ENCODE measurements at regions not wholly inside any gene's neighbourhood (a gene's known extent, or its start where the extent isn't known, plus 50 kb on each side); places are given as distances from the start of the nearest gene placed in this dataset.
"Not testable (repeated sequence)": the region's sequence is repeated elsewhere in the genome, so short reads cannot be mapped to it uniquely, and the experiment has no call there.

GRCh38 chr7:81014266-81014665 is 95.4 kb upstream of the SEMA3C start:
- no peak for DNase-seq (ENCODE audit: low read depth in 4 of 4, low spot score in 3 of 4)

- no peak for DNase-seq (ENCODE audit: low read depth in 4 of 4, low spot score in 3 of 4)
Observed at GRCh38 chr7:81013083-81013817, 94.4 kb upstream of the SEMA3C start.

GRCh38 chr7:81008901-81009300 is 90.0 kb upstream of the SEMA3C start:
- no peak for DNase-seq (ENCODE audit: low read depth in 4 of 4, low spot score in 3 of 4)

GRCh38 chr7:81007051-81007450 is 88.2 kb upstream of the SEMA3C start:
- no peak for DNase-seq (ENCODE audit: low read depth in 4 of 4, low spot score in 3 of 4)

GRCh38 chr7:81005254-81005653 is 86.4 kb upstream of the SEMA3C start:
- no peak for DNase-seq (ENCODE audit: low read depth in 4 of 4, low spot score in 3 of 4)

- no peak for DNase-seq (ENCODE audit: low read depth in 4 of 4, low spot score in 3 of 4)
Observed at GRCh38 chr7:81004098-81004497, 85.2 kb upstream of the SEMA3C start.

GRCh38 chr7:81003326-81003725 is 84.5 kb upstream of the SEMA3C start:
- DNase-seq (ENCODE audit: low read depth in 4 of 4, low spot score in 3 of 4): no peak

- no peak for DNase-seq (ENCODE audit: low read depth in 4 of 4, low spot score in 3 of 4)
Observed at GRCh38 chr7:81002421-81002820, 83.6 kb upstream of the SEMA3C start.

GRCh38 chr7:80999771-81000170 is 80.9 kb upstream of the SEMA3C start:
- DNase-seq (ENCODE audit: low read depth in 4 of 4, low spot score in 3 of 4): no peak

GRCh38 chr7:80999100-80999499 is 80.2 kb upstream of the SEMA3C start:
- no peak for DNase-seq (ENCODE audit: low read depth in 4 of 4, low spot score in 3 of 4)

- no peak for DNase-seq (ENCODE audit: low read depth in 4 of 4, low spot score in 3 of 4)
Observed at GRCh38 chr7:80997841-80998240, 79.0 kb upstream of the SEMA3C start.

- not testable (repeated sequence) for DNase-seq (ENCODE audit: low read depth in 4 of 4, low spot score in 3 of 4)
Observed at GRCh38 chr7:80996236-80996635, 77.4 kb upstream of the SEMA3C start.

GRCh38 chr7:80991654-80992053 is 72.8 kb upstream of the SEMA3C start:
- no peak for DNase-seq (ENCODE audit: low read depth in 4 of 4, low spot score in 3 of 4)

GRCh38 chr7:80984619-80985018 is 65.8 kb upstream of the SEMA3C start:
- DNase-seq (ENCODE audit: low read depth in 4 of 4, low spot score in 3 of 4): no peak

GRCh38 chr7:80981405-80981804 is 62.6 kb upstream of the SEMA3C start:
- no peak for DNase-seq (ENCODE audit: low read depth in 4 of 4, low spot score in 3 of 4)

- no peak for DNase-seq (ENCODE audit: low read depth in 4 of 4, low spot score in 3 of 4)
Observed at GRCh38 chr7:80977751-80978150, 58.9 kb upstream of the SEMA3C start.

- no peak for DNase-seq (ENCODE audit: low read depth in 4 of 4, low spot score in 3 of 4)
Observed at GRCh38 chr7:80974396-80975358, 55.8 kb upstream of the SEMA3C start.

GRCh38 chr7:80971225-80971624 is 52.4 kb upstream of the SEMA3C start:
- no peak for DNase-seq (ENCODE audit: low read depth in 4 of 4, low spot score in 3 of 4)
